ENCODE measurements at regions not wholly inside any gene's neighbourhood (a gene's known extent, or its start where the extent isn't known, plus 50 kb on each side); places are given as distances from the start of the nearest gene placed in this dataset.

- Mint-ChIP-seq H3K36me3 (ENCODE audit: insufficient read depth) (no peaks in the 10 kb centered on the region), H3K4me3 (ENCODE audit: low read depth) (no peak overlapping the region), H3K4me1 (ENCODE audit: low read depth) (peaks cover 3% of the 10 kb centered on the region), H3K27ac (no peak overlapping the region), H3K27me3 (no peaks in the 10 kb centered on the region), H3K9me3 (ENCODE audit: low read depth) (no peaks in the 10 kb centered on the region)
- no peak for DNase-seq (ENCODE audit: low spot score, unreplicated experiment)
- TF ChIP-seq CTCF (IDR thresholded peaks at IDR 0.05; ENCODE audit: unreplicated experiment): no peak
These were observed 449.2 kb upstream of the AADAT start for GRCh38 chr4:170538821-170539473.

- no peak for TF ChIP-seq CTCF (IDR thresholded peaks at IDR 0.05; ENCODE audit: unreplicated experiment)
- no peak overlapping the region for H3K27ac Mint-ChIP-seq
- H3K36me3 Mint-ChIP-seq (ENCODE audit: insufficient read depth): no peaks in the 10 kb centered on the region
- no peaks in the 10 kb centered on the region for H3K4me1 Mint-ChIP-seq (ENCODE audit: low read depth)
- DNase-seq (ENCODE audit: low spot score, unreplicated experiment): no peak
- H3K9me3 Mint-ChIP-seq (ENCODE audit: low read depth): peaks cover 4% of the 10 kb centered on the region
- no peak overlapping the region for H3K4me3 Mint-ChIP-seq (ENCODE audit: low read depth)
- no peaks in the 10 kb centered on the region for H3K27me3 Mint-ChIP-seq
These were observed 440.3 kb upstream of the AADAT start for GRCh38 chr4:170529748-170530722.

- TF ChIP-seq CTCF (IDR thresholded peaks at IDR 0.05; ENCODE audit: unreplicated experiment): no peak
- Mint-ChIP-seq H3K27ac (no peak overlapping the region), H3K36me3 (ENCODE audit: insufficient read depth) (no peaks in the 10 kb centered on the region), H3K9me3 (ENCODE audit: low read depth) (no peaks in the 10 kb centered on the region), H3K4me1 (ENCODE audit: low read depth) (no peaks in the 10 kb centered on the region), H3K27me3 (no peaks in the 10 kb centered on the region), H3K4me3 (ENCODE audit: low read depth) (no peak overlapping the region)
- DNase-seq (ENCODE audit: low spot score, unreplicated experiment): no peak
These were observed 436.7 kb upstream of the AADAT start for GRCh38 chr4:170526471-170526870.

- H3K4me1 Mint-ChIP-seq (ENCODE audit: low read depth): no peaks in the 10 kb centered on the region
- no peaks in the 10 kb centered on the region for H3K9me3 Mint-ChIP-seq (ENCODE audit: low read depth)
- H3K36me3 Mint-ChIP-seq (ENCODE audit: insufficient read depth): no peaks in the 10 kb centered on the region
- H3K27ac Mint-ChIP-seq: no peak overlapping the region
- TF ChIP-seq CTCF (IDR thresholded peaks at IDR 0.05; ENCODE audit: unreplicated experiment): no peak
- no peaks in the 10 kb centered on the region for H3K27me3 Mint-ChIP-seq
- no peak overlapping the region for H3K4me3 Mint-ChIP-seq (ENCODE audit: low read depth)
- DNase-seq (ENCODE audit: low spot score, unreplicated experiment): no peak
These were observed 432.7 kb upstream of the AADAT start for GRCh38 chr4:170522427-170522970.

GRCh38 chr4:170497689-170498088 lies 407.9 kb upstream of the AADAT start:
- DNase-seq (ENCODE audit: low spot score, unreplicated experiment): no peak
- Mint-ChIP-seq H3K36me3 (ENCODE audit: insufficient read depth) (no peaks in the 10 kb centered on the region), H3K4me1 (ENCODE audit: low read depth) (no peaks in the 10 kb centered on the region), H3K4me3 (ENCODE audit: low read depth) (no peak overlapping the region), H3K9me3 (ENCODE audit: low read depth) (no peaks in the 10 kb centered on the region), H3K27ac (no peak overlapping the region), H3K27me3 (no peaks in the 10 kb centered on the region)
- TF ChIP-seq CTCF (IDR thresholded peaks at IDR 0.05; ENCODE audit: unreplicated experiment): no peak
